IMR-90 (cell line): ENCODE measurements at regions not wholly inside any gene's neighbourhood (a gene's known extent, or its start where the extent isn't known, plus 50 kb on each side); places are given as distances from the start of the nearest gene placed in this dataset.

Source experiments
- ATAC-seq: fragments of 200-7000 bp; cut with Tn5 transposase; 2 replicates; pipeline ENCODE4 v1.9.1; 2020; ENCODE audit warnings: low read depth, mild to moderate bottlenecking, moderate library complexity
- BruUV-seq: library from RNA; stranded (reverse); fragments of 400-500 nt; replicated peaks from 2 replicates; lab custom pipeline; 2021; lab: Mats Ljungman, UMichigan
- CTCF ChIA-PET: fragments of 300-600 bp; formaldehyde crosslinking; extraction: SDS; loops from one replicate; lab custom pipeline; 2021; ENCODE audit warnings: antibody characterized with exemption; lab: Yijun Ruan, JAX
- POLR2A ChIA-PET: fragments of 300-600 bp; sonication (Branson Sonifier 250); formaldehyde crosslinking; loops from one replicate; lab custom pipeline; 2022; ENCODE audit warnings: antibody characterized with exemption; ENCODE audit not compliant: unreplicated experiment; lab: Charles Lee
- DNase-seq: peaks from one replicate; pipeline ENCODE4 v3.0.0; 2013
- H2AFZ ChIP-seq: replicated peaks from 2 replicates; pipeline ENCODE3; 2013; ENCODE audit warnings: low read length, mild to moderate bottlenecking; ENCODE audit not compliant: poor library complexity
- H2AK5ac ChIP-seq: 2 replicates; pipeline ENCODE4 v1.6.1; 2013; ENCODE audit warnings: low read depth, low read length, inconsistent platforms
- H2AK9ac ChIP-seq: replicated peaks from 2 replicates; pipeline ENCODE3; 2013; ENCODE audit warnings: mild to moderate bottlenecking, low read depth, low read length, moderate library complexity; ENCODE audit not compliant: poor library complexity
- H2BK120ac ChIP-seq: 2 replicates; pipeline ENCODE4 v1.6.1; 2013; ENCODE audit warnings: low read depth, low read length, inconsistent platforms
- H2BK15ac ChIP-seq: 3 replicates; pipeline ENCODE4 v1.6.1; 2013; ENCODE audit warnings: low read depth, low read length, inconsistent platforms
- H2BK20ac ChIP-seq: 2 replicates; pipeline ENCODE4 v1.6.1; 2013; ENCODE audit warnings: low read depth, mild to moderate bottlenecking, inconsistent platforms, low read length, moderate library complexity
- H2BK5ac ChIP-seq: 2 replicates; pipeline ENCODE4 v1.6.1; 2013; ENCODE audit warnings: mild to moderate bottlenecking, low read depth, low read length, inconsistent platforms; ENCODE audit not compliant: poor library complexity, severe bottlenecking
- H3K14ac ChIP-seq: replicated peaks from 2 replicates; pipeline ENCODE4 v1.6.1; 2013; ENCODE audit warnings: low read depth, low read length, inconsistent platforms
- H3K18ac ChIP-seq: 2 replicates; pipeline ENCODE4 v1.6.1; 2013; ENCODE audit warnings: low read depth, low read length, control low read depth
- H3K23ac ChIP-seq: 2 replicates; pipeline ENCODE4 v1.6.1; 2013; ENCODE audit warnings: low read depth, low read length, inconsistent platforms
- H3K27ac ChIP-seq: 2 replicates; pipeline ENCODE4 v1.5.1; 2013; ENCODE audit warnings: mild to moderate bottlenecking, control low read depth, low read length; ENCODE audit not compliant: insufficient read depth
- H3K27me3 ChIP-seq: 2 replicates; pipeline ENCODE4 v1.6.1; 2013; ENCODE audit warnings: low read length; ENCODE audit not compliant: control insufficient read depth, insufficient read depth
- H3K36me3 ChIP-seq: 2 replicates; pipeline ENCODE4 v1.6.1; 2013; ENCODE audit warnings: low read length, mixed read lengths; ENCODE audit not compliant: control insufficient read depth, insufficient read depth
- H3K4ac ChIP-seq: 2 replicates; pipeline ENCODE4 v1.6.1; 2013; ENCODE audit warnings: low read depth, low read length, inconsistent platforms
- H3K4me1 ChIP-seq: 2 replicates; pipeline ENCODE4 v1.6.1; 2013; ENCODE audit warnings: low read length, mixed read lengths; ENCODE audit not compliant: control insufficient read depth, insufficient read depth
- H3K4me2 ChIP-seq: 2 replicates; pipeline ENCODE4 v1.6.1; 2013; ENCODE audit warnings: low read depth, mild to moderate bottlenecking, control low read depth, low read length, moderate library complexity
- H3K4me3 ChIP-seq: 2 replicates; pipeline ENCODE4 v1.5.1; 2013; ENCODE audit warnings: low read depth, mild to moderate bottlenecking, control low read depth, low read length, moderate library complexity; ENCODE audit not compliant: insufficient read depth
- H3K56ac ChIP-seq: 2 replicates; pipeline ENCODE4 v1.6.1; 2013; ENCODE audit warnings: low read length, inconsistent platforms; ENCODE audit not compliant: insufficient read depth; ENCODE audit errors: extremely low read depth
- H3K79me1 ChIP-seq, 2 experiments: 2 replicates each; pipeline ENCODE4 v1.6.1; 2013; ENCODE audit warnings: low read length in 2 of 2, inconsistent platforms in 1 of 2, low read depth in 1 of 2
- H3K9ac ChIP-seq: 2 replicates; pipeline ENCODE4 v1.6.1; 2013; ENCODE audit warnings: low read depth, low read length, control low read depth
- H3K9me1 ChIP-seq: 2 replicates; pipeline ENCODE4 v1.6.1; 2013; ENCODE audit warnings: low read length, inconsistent platforms; ENCODE audit not compliant: insufficient read depth
- H3K9me3 ChIP-seq: 2 replicates; pipeline ENCODE4 v1.6.1; 2013; ENCODE audit warnings: low read length; ENCODE audit not compliant: control insufficient read depth, insufficient read depth
- H4K20me1 ChIP-seq: 2 replicates; pipeline ENCODE4 v1.6.1; 2013; ENCODE audit warnings: low read length, inconsistent platforms; ENCODE audit not compliant: insufficient read depth
- H4K5ac ChIP-seq: 2 replicates; pipeline ENCODE4 v1.6.1; 2013; ENCODE audit warnings: mild to moderate bottlenecking, low read depth, low read length, control low read depth
- H4K8ac ChIP-seq, 2 experiments: 2 replicates each; pipeline ENCODE4 v1.6.1; 2013; ENCODE audit warnings: low read depth in 2 of 2, low read length in 2 of 2, control low read depth in 1 of 2, inconsistent platforms in 1 of 2
- H4K91ac ChIP-seq: 2 replicates; pipeline ENCODE4 v1.6.1; 2013; ENCODE audit warnings: low read depth, low read length, inconsistent platforms; ENCODE audit not compliant: insufficient read depth
- BHLHE40 ChIP-seq: fragments of 150-350 bp; IDR thresholded peaks from 2 replicates; pipeline ENCODE4 v1.6.1; 2016; ENCODE audit warnings: mild to moderate bottlenecking, low read depth, low read length
- CEBPB ChIP-seq: IDR thresholded peaks from 2 replicates; pipeline ENCODE4 v1.6.1; 2012; ENCODE audit warnings: low read depth, low read length, improper control_type of control experiment
- CHD1 ChIP-seq: IDR thresholded peaks from 2 replicates; pipeline ENCODE4 v1.6.1; 2012; ENCODE audit warnings: low read depth, low read length, improper control_type of control experiment
- ELK1 ChIP-seq: fragments of 150-350 bp; IDR thresholded peaks from 2 replicates; pipeline ENCODE4 v1.6.1; 2016; ENCODE audit warnings: low read depth, mild to moderate bottlenecking, low read length, moderate library complexity, borderline replicate concordance
- FOS ChIP-seq: fragments of 150-350 bp; IDR thresholded peaks from 2 replicates; pipeline ENCODE4 v1.6.1; 2016; ENCODE audit warnings: low read depth, low read length
- MAFK ChIP-seq: IDR thresholded peaks from 2 replicates; pipeline ENCODE4 v1.6.1; 2012; ENCODE audit warnings: low read depth, low read length, improper control_type of control experiment
- MAZ ChIP-seq: IDR thresholded peaks from 2 replicates; pipeline ENCODE4 v1.6.1; 2012; ENCODE audit warnings: low read depth, mild to moderate bottlenecking, low read length, improper control_type of control experiment, moderate library complexity, borderline replicate concordance
- MXI1 ChIP-seq: IDR thresholded peaks from 2 replicates; pipeline ENCODE4 v1.6.1; 2012; ENCODE audit warnings: low read depth, mild to moderate bottlenecking, low read length, moderate library complexity, borderline replicate concordance
- NFE2L2 ChIP-seq: fragments of 150-350 bp; IDR thresholded peaks from 2 replicates; pipeline ENCODE4 v1.6.1; 2016; ENCODE audit warnings: low read depth, mild to moderate bottlenecking, low read length
- POLR2A ChIP-seq: IDR thresholded peaks from 2 replicates; pipeline ENCODE4 v1.6.1; 2012; ENCODE audit warnings: mild to moderate bottlenecking, low read depth, low read length
- RAD21 ChIP-seq: IDR thresholded peaks from 2 replicates; pipeline ENCODE4 v1.6.1; 2012; ENCODE audit warnings: low read length, improper control_type of control experiment
- RCOR1 ChIP-seq: IDR thresholded peaks from 2 replicates; pipeline ENCODE4 v1.6.1; 2012; ENCODE audit warnings: mild to moderate bottlenecking, low read length, improper control_type of control experiment; ENCODE audit not compliant: insufficient replicate concordance
- RFX5 ChIP-seq: IDR thresholded peaks from 2 replicates; pipeline ENCODE4 v1.8.0; 2012; ENCODE audit warnings: low read depth, mild to moderate bottlenecking, low read length, moderate library complexity
- SMC3 ChIP-seq: fragments of 150-350 bp; IDR thresholded peaks from 2 replicates; pipeline ENCODE4 v1.6.1; 2016; ENCODE audit warnings: low read depth, mild to moderate bottlenecking, antibody characterized with exemption, low read length, moderate library complexity
- USF2 ChIP-seq: fragments of 150-350 bp; IDR thresholded peaks from 2 replicates; pipeline ENCODE4 v1.6.1; 2017; ENCODE audit warnings: mild to moderate bottlenecking, antibody characterized with exemption, low read length, low read depth
- WGBS, 2 experiments: methylation state at CpG; one replicate each; pipeline versions ENCODE4 v1.1.5 to v1.1.7; 2013; ENCODE audit warnings: missing lambda C conversion rate in 2 of 2; ENCODE audit not compliant: insufficient read length in 1 of 2; ENCODE audit errors: extremely low coverage in 2 of 2; 5-methylcytosine and 5-hydroxymethylcytosine counted together
- dilution Hi-C: fragments of 300-500 bp; cut with HindIII; formaldehyde crosslinking; loops from one replicate; pipeline ENCODE4 v1.14.3; 2018; ENCODE audit warnings: low sequenced_read_pairs; ENCODE audit not compliant: unreplicated experiment
- in situ Hi-C: fragments of 300-500 bp; cut with MboI; formaldehyde crosslinking; loops from 3 replicates; pipeline ENCODE4 v1.14.3; 2019; ENCODE audit warnings: low sequenced_read_pairs, inconsistent platforms, mixed read lengths
- intact Hi-C: fragments of 100-400 bp; cut with micrococcal nuclease; formaldehyde crosslinking; loops from 2 replicates; pipeline ENCODE4 v1.10.0; 2022

- no peak for DNase-seq
- CTCF ChIA-PET = no interaction called here
- TF ChIP-seq MXI1 (no peak), CEBPB (no peak), MAFK (no peak), CHD1 (no peak), RFX5 (no peak), FOS (no peak), SMC3 (no peak), BHLHE40 (no peak), ELK1 (no peak), MAZ (no peak), RAD21 (no peak), NFE2L2 (no peak), USF2 (no peak), POLR2A (no peak), RCOR1 (no peak)
- H2BK15ac ChIP-seq = peak overlapping the region; percentile 27; the same call in 1 of the 3 replicates
- H4K5ac ChIP-seq = peak overlapping the region; percentile 67
- H2AK9ac ChIP-seq = no peak overlapping the region
- no peak overlapping the region for H2AFZ ChIP-seq
- no peak for ATAC-seq
- H4K8ac ChIP-seq = peak overlapping the region in 1 of 2 experiments; percentile 39; a peak in 1 of 4 replicates
- H3K4me1 ChIP-seq = peaks cover 2% of the 10 kb centered on the region; the same call in 1 of the 2 replicates
- H3K14ac ChIP-seq = no peak overlapping the region
- no peaks in the 10 kb centered on the region for H3K36me3 ChIP-seq
- no peaks in the 10 kb centered on the region for H4K20me1 ChIP-seq
- H3K79me1 ChIP-seq = no peaks in the 10 kb centered on the region
- peaks cover 7% of the 10 kb centered on the region for H3K9me3 ChIP-seq
- dilution Hi-C loops = no loop called here
- no peak overlapping the region for H3K27ac ChIP-seq
- peak overlapping the region; percentile 87 for H2AK5ac ChIP-seq
- H3K9me1 ChIP-seq = peaks cover 2% of the 10 kb centered on the region; the same call in 1 of the 2 replicates
- peak overlapping the region; percentile 76 for H2BK5ac ChIP-seq
- peak overlapping the region; percentile 87 for H4K91ac ChIP-seq
- no peak overlapping the region for H3K9ac ChIP-seq
- no peak overlapping the region for H3K4me3 ChIP-seq
- H2BK120ac ChIP-seq = peak overlapping the region; percentile 87
- H3K4ac ChIP-seq = peak overlapping the region; percentile 84
- no CpG with 5 or more reads among the region's 2 CpGs for WGBS, 2 experiments
- no peak overlapping the region for H3K4me2 ChIP-seq
- peak overlapping the region; percentile 54 for H3K18ac ChIP-seq
- H2BK20ac ChIP-seq = peak overlapping the region; percentile 50
- no peaks in the 10 kb centered on the region for H3K27me3 ChIP-seq
- no peak overlapping the region for H3K23ac ChIP-seq
- no TSS peak for BruUV-seq
- in situ Hi-C loops = no loop called here
- POLR2A ChIA-PET = interaction anchor here (0.5 to 0.6 kb wide), 2 partner anchors 186 to 251 kb away, joined by 3 read pairs; no protein-coding TSS in a partner anchor
- intact Hi-C loops = loop anchor here (10.0 kb wide), 1 partner anchor 609 kb away; no protein-coding TSS in a partner anchor
- H3K56ac ChIP-seq = no peak overlapping the region
These were observed 857.0 kb downstream of the LTN1 start for GRCh38 chr21:28135646-28136045.
